ENCODE measurements at regions not wholly inside any gene's neighbourhood (a gene's known extent, or its start where the extent isn't known, plus 50 kb on each side); places are given as distances from the start of the nearest gene placed in this dataset.

DNA sequence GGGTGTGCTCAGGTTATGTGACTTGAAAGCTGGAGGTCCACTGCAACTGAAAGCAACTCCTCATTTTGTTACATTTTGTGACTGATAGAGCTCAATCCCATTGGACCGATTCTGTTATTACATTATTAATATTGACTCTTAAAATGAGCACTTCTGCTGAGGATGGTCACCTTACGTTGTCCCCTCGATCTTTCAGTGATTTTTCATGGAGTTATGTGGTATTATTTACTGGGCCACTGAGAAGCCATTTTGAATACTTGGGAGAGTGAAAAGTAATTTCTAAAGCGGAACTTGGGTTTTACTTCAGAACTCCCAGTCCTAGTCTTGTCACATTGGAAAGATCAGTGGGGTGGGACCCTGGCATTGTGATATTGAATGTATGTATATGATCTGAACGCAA is 96.3 kb upstream of the FAM180A start (continued):
- TF ChIP-seq, protein P1, sequence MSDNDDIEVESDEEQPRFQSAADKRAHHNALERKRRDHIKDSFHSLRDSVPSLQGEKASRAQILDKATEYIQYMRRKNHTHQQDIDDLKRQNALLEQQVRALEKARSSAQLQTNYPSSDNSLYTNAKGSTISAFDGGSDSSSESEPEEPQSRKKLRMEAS (IDR thresholded peaks at IDR 0.05), result no peak
- TF ChIP-seq E2F6 (IDR thresholded peaks at IDR 0.05; ENCODE audit: borderline replicate concordance, low read depth), result no peak

DNA sequence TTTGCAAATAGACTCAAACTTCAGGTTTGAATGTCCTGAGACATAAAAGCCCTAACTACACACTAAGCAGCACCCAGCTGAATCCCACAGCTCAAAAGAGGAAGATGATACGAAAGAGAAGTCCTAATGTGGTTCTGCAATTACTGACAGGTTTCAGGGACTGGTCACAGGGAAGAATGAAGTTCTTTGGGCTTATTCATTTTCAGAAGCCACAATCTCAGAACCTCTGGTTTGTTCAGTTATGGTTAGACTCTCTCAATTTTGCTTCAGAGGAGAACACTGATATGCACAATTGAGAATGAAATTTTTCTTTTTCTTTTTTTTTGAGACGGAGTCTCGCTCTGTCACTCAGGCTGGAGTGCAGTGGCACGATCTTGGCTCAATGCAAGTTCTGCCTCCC is 94.6 kb upstream of the FAM180A start:
- no peak for FAIRE-seq
- CTCF ChIA-PET, result no interaction called here

GRCh38 chr7:135842446-135843179 is 94.0 kb upstream of the FAM180A start:
- ATAC-seq (no peak), FAIRE-seq (no peak), DNase-seq (ENCODE audit: low read depth in 1 of 2, low spot score in 1 of 2) (no peak)
- Histone ChIP-seq H3K27ac (no peak overlapping the region), H3K4me1 (no peaks in the 10 kb centered on the region), H3K9me3 (no peaks in the 10 kb centered on the region), H3K4me3 (no peak overlapping the region), H3K4me2 (no peak overlapping the region)
- WGBS (ENCODE audit: missing lambda C conversion rate), result 42% methylated on average over 2 of the region's 2 CpGs
- POLR2A ChIA-PET, result no interaction called here
- CTCF ChIA-PET, result no interaction called here
- TF ChIP-seq KDM5A (IDR thresholded peaks at IDR 0.05), result no peak
- no peak for TF ChIP-seq MAFK (IDR thresholded peaks at IDR 0.05; ENCODE audit: partially characterized antibody)
- TF ChIP-seq, protein P2, sequence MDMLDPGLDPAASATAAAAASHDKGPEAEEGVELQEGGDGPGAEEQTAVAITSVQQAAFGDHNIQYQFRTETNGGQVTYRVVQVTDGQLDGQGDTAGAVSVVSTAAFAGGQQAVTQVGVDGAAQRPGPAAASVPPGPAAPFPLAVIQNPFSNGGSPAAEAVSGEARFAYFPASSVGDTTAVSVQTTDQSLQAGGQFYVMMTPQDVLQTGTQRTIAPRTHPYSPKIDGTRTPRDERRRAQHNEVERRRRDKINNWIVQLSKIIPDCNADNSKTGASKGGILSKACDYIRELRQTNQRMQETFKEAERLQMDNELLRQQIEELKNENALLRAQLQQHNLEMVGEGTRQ (IDR thresholded peaks at IDR 0.05), result no peak
- no peak for TF ChIP-seq NPAS2 (CRISPR knock-in tag; IDR thresholded peaks at IDR 0.05; ENCODE audit: borderline replicate concordance)
- TF ChIP-seq NR3C1 (IDR thresholded peaks at IDR 0.05), result no peak
- TF ChIP-seq, protein P3, sequence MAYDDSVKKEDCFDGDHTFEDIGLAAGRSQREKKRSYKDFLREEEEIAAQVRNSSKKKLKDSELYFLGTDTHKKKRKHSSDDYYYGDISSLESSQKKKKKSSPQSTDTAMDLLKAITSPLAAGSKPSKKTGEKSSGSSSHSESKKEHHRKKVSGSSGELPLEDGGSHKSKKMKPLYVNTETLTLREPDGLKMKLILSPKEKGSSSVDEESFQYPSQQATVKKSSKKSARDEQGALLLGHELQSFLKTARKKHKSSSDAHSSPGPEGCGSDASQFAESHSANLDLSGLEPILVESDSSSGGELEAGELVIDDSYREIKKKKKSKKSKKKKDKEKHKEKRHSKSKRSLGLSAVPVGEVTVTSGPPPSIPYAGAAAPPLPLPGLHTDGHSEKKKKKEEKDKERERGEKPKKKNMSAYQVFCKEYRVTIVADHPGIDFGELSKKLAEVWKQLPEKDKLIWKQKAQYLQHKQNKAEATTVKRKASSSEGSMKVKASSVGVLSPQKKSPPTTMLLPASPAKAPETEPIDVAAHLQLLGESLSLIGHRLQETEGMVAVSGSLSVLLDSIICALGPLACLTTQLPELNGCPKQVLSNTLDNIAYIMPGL (CRISPR knock-in tag; IDR thresholded peaks at IDR 0.05; ENCODE audit: borderline replicate concordance), result no peak
- no peak for TF ChIP-seq REST (IDR thresholded peaks at IDR 0.05)
- no peak for TF ChIP-seq SREBF2 (IDR thresholded peaks at IDR 0.05)
- no peak for TF ChIP-seq HOXA7 (CRISPR knock-in tag; IDR thresholded peaks at IDR 0.05)
- no peak for TF ChIP-seq HDAC2 (IDR thresholded peaks at IDR 0.05)
- TF ChIP-seq, protein P4, sequence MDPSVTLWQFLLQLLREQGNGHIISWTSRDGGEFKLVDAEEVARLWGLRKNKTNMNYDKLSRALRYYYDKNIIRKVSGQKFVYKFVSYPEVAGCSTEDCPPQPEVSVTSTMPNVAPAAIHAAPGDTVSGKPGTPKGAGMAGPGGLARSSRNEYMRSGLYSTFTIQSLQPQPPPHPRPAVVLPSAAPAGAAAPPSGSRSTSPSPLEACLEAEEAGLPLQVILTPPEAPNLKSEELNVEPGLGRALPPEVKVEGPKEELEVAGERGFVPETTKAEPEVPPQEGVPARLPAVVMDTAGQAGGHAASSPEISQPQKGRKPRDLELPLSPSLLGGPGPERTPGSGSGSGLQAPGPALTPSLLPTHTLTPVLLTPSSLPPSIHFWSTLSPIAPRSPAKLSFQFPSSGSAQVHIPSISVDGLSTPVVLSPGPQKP (IDR thresholded peaks at IDR 0.05; ENCODE audit: low read depth, low read length), result no peak
- TF ChIP-seq MYC (IDR thresholded peaks at IDR 0.05; ENCODE audit: borderline replicate concordance, low read length), result no peak
- TF ChIP-seq POLR2AphosphoS2 (conservative IDR thresholded peaks at IDR 0.05; ENCODE audit: low read length), result no peak
- no peak for TF ChIP-seq CHD2 (IDR thresholded peaks at IDR 0.05; ENCODE audit: low read length, partially characterized antibody)
- TF ChIP-seq CEBPB (IDR thresholded peaks at IDR 0.05), result no peak

More for the DNA sequence above, 94.6 kb upstream of the FAM180A start:
- H3K4me1 ChIP-seq, result no peaks in the 10 kb centered on the region
- H3K27ac ChIP-seq, result no peak overlapping the region
- no peak overlapping the region for H3K4me2 ChIP-seq
- no peak overlapping the region for H3K4me3 ChIP-seq
- POLR2A ChIA-PET, result no interaction called here
- H3K9me3 ChIP-seq, result no peaks in the 10 kb centered on the region
- DNase-seq (ENCODE audit: low read depth in 1 of 2, low spot score in 1 of 2) (no peak), ATAC-seq (no peak)
- WGBS (ENCODE audit: missing lambda C conversion rate), result 63% methylated on average over 4 of the region's 4 CpGs
- TF ChIP-seq HOXA7 (CRISPR knock-in tag; IDR thresholded peaks at IDR 0.05) (no peak), ZC3H11A (IDR thresholded peaks at IDR 0.05) (no peak), HOXB13 (CRISPR knock-in tag; IDR thresholded peaks at IDR 0.05; ENCODE audit: low read depth) (no peak), NR3C1 (IDR thresholded peaks at IDR 0.05) (no peak), CTCF (IDR thresholded peaks at IDR 0.05) (no peak), HEYL (CRISPR knock-in tag; IDR thresholded peaks at IDR 0.05) (no peak)

Data from A549 (cell line).